HepG2 (cell line): ENCODE measurements at regions not wholly inside any gene's neighbourhood (a gene's known extent, or its start where the extent isn't known, plus 50 kb on each side); places are given as distances from the start of the nearest gene placed in this dataset.

Source experiments
- ATAC-seq: fragments of 200-7000 bp; cut with Tn5 transposase; 3 replicates; pipeline ENCODE4 v1.9.1; 2020; ENCODE audit warnings: mild to moderate bottlenecking, moderate library complexity
- BruUV-seq: library from RNA; stranded (reverse); fragments of 400-500 nt; replicated peaks from 2 replicates; lab custom pipeline; 2021; lab: Mats Ljungman, UMichigan
- CTCF ChIA-PET: fragments of 300-600 bp; formaldehyde crosslinking; extraction: SDS; loops from one replicate; lab custom pipeline; 2021; ENCODE audit warnings: low total read pairs, inconsistent platforms, low intra/inter-chr PET ratio; lab: Yijun Ruan, JAX
- POLR2A ChIA-PET: fragments of 350-600 bp; sonication (Branson Sonifier 250); formaldehyde crosslinking; loops from one replicate; lab custom pipeline; 2020; ENCODE audit warnings: antibody characterized with exemption, inconsistent platforms; lab: Yijun Ruan, JAX
- DNase-seq: peaks from one replicate; pipeline ENCODE4 v3.0.0-alpha.2; 2015; ENCODE audit warnings: low spot score
- FAIRE-seq: peaks from 3 replicates; lab custom pipeline; 2011; peaks lifted over from hg19 to GRCh38; lab: Jason Lieb, UNC
- H2AFZ ChIP-seq: one replicate; pipeline ENCODE4 v1.6.1; 2011; ENCODE audit warnings: low read length, inconsistent platforms
- H3K27ac ChIP-seq: fragments of 300-600 bp; 3 replicates; pipeline ENCODE4 v1.8.0; 2011; ENCODE audit warnings: mixed run types, mild to moderate bottlenecking, mixed read lengths, low read length, inconsistent platforms; ENCODE audit not compliant: insufficient read depth; ENCODE audit errors: extremely low read length
- H3K27me3 ChIP-seq, 2 experiments: fragments of 200-600 bp in 1 of 2; 2 replicates in 1 of 2; 3 replicates in 1 of 2; pipeline versions ENCODE4 v1.6.0 to v1.8.0; 2011; ENCODE audit warnings: low read length in 2 of 2, mild to moderate bottlenecking in 2 of 2, moderate library complexity in 2 of 2, inconsistent platforms in 1 of 2; ENCODE audit not compliant: insufficient read depth in 2 of 2, control insufficient read depth in 1 of 2
- H3K36me3 ChIP-seq, 2 experiments: fragments of 200-600 bp in 1 of 2; replicated peaks in 1 of 2; 2 replicates in 1 of 2; 3 replicates in 1 of 2; pipeline versions ENCODE4 v1.5.1 to v1.8.0; 2011; ENCODE audit warnings: low read length in 2 of 2, inconsistent platforms in 1 of 2; ENCODE audit not compliant: insufficient read depth in 2 of 2, control insufficient read depth in 1 of 2
- H3K4me1 ChIP-seq: 2 replicates; pipeline ENCODE4 v1.5.1; 2012; ENCODE audit warnings: low read length, inconsistent platforms; ENCODE audit not compliant: insufficient read depth
- H3K4me2 ChIP-seq: 2 replicates; pipeline ENCODE4 v1.6.0; 2011; ENCODE audit warnings: low read depth, low read length, inconsistent platforms
- H3K4me3 ChIP-seq, 3 experiments: fragments of 200-600 bp in 1 of 3; sonication (generic), shearing (Covaris generic) in 1 of 3; replicated peaks in 1 of 3; 2 replicates each; pipeline ENCODE4 v1.5.1; 2011 to 2016; ENCODE audit warnings: low read length in 3 of 3, inconsistent platforms in 2 of 3, low read depth in 2 of 3, mild to moderate bottlenecking in 2 of 3, control low read depth in 1 of 3, mixed read lengths in 1 of 3; ENCODE audit not compliant: insufficient read depth in 1 of 3
- H3K79me2 ChIP-seq: one replicate; pipeline ENCODE4 v1.6.1; 2011; ENCODE audit warnings: low read length, inconsistent platforms; ENCODE audit not compliant: insufficient read depth
- H3K9ac ChIP-seq: 2 replicates; pipeline ENCODE4 v1.6.0; 2011; ENCODE audit warnings: mild to moderate bottlenecking, low read depth, low read length, inconsistent platforms; ENCODE audit not compliant: insufficient read depth
- H3K9me3 ChIP-seq: 2 replicates; pipeline ENCODE4 v1.5.1; 2012; ENCODE audit warnings: mild to moderate bottlenecking, low read length
- H4K20me1 ChIP-seq: 2 replicates; pipeline ENCODE4 v1.6.0; 2011; ENCODE audit warnings: inconsistent platforms, mild to moderate bottlenecking, low read length, moderate library complexity; ENCODE audit not compliant: insufficient read depth
- HES4 ChIP-seq: sonication (generic); formaldehyde crosslinking; IDR thresholded peaks from 2 replicates; pipeline ENCODE4 v1.9.0; 2021; ENCODE audit warnings: mild to moderate bottlenecking, missing genetic modification reagents, borderline replicate concordance
- HMGA1 ChIP-seq: sonication (generic); formaldehyde crosslinking; conservative IDR thresholded peaks from 2 replicates; pipeline ENCODE4 v1.4.0; 2020; ENCODE audit warnings: missing genetic modification reagents
- JUN ChIP-seq: sonication (generic); formaldehyde crosslinking; IDR thresholded peaks from 2 replicates; pipeline ENCODE4 v1.4.0; 2020; ENCODE audit warnings: mild to moderate bottlenecking, missing genetic modification reagents
- RFX5 ChIP-seq: IDR thresholded peaks from 2 replicates; pipeline ENCODE4 v1.6.1; 2011; ENCODE audit warnings: low read depth, low read length, improper control_type of control experiment
- RNF2 ChIP-seq: fragments of 450-650 bp; conservative IDR thresholded peaks from 2 replicates; pipeline ENCODE4 v1.6.1; 2016; ENCODE audit warnings: low read depth
- TEAD3 ChIP-seq: optimal IDR thresholded peaks from 2 replicates; pipeline ENCODE3; 2016; ENCODE audit warnings: borderline replicate concordance
- ZFP82 ChIP-seq: sonication (generic); formaldehyde crosslinking; IDR thresholded peaks from 2 replicates; pipeline ENCODE4 v1.5.1; 2020; ENCODE audit warnings: mild to moderate bottlenecking, missing genetic modification reagents, borderline replicate concordance
- ZNF354B ChIP-seq: sonication (generic); formaldehyde crosslinking; IDR thresholded peaks from 2 replicates; pipeline ENCODE4 v1.8.0; 2022; ENCODE audit warnings: mild to moderate bottlenecking, missing genetic modification reagents
- ZNF629 ChIP-seq: sonication (generic); formaldehyde crosslinking; conservative IDR thresholded peaks from 2 replicates; pipeline ENCODE4 v1.5.0; 2020; ENCODE audit warnings: missing genetic modification reagents
- WGBS: methylation state at CpG from one replicate; pipeline ENCODE4 v1.1.6; 2017; ENCODE audit warnings: low lambda C conversion rate; 5-methylcytosine and 5-hydroxymethylcytosine counted together
- in situ Hi-C: cut with HindIII; loops from 2 replicates; pipeline ENCODE4 v1.10.0; 2017; ENCODE audit warnings: low pct_unique_long_range_greater_than_20kb; ENCODE audit not compliant: extremely low pct_ligation_motif_present
- intact Hi-C: fragments of 100-400 bp; cut with micrococcal nuclease; formaldehyde crosslinking; loops from one replicate; pipeline ENCODE4 v1.10.0; 2022; ENCODE audit not compliant: unreplicated experiment
- TF ChIP-seq, protein P1 (sequence below): sonication (generic); formaldehyde crosslinking; IDR thresholded peaks from 2 replicates; pipeline ENCODE4 v1.4.0; 2020; ENCODE audit warnings: mild to moderate bottlenecking, missing genetic modification reagents
- TF ChIP-seq, protein P2 (sequence below): sonication (generic); formaldehyde crosslinking; IDR thresholded peaks from 2 replicates; pipeline ENCODE4 v1.5.0; 2020; ENCODE audit warnings: mild to moderate bottlenecking, missing genetic modification reagents, borderline replicate concordance
- TF ChIP-seq, protein P3 (sequence below): sonication (generic); formaldehyde crosslinking; IDR thresholded peaks from 2 replicates; pipeline ENCODE4 v1.4.0; 2020; ENCODE audit warnings: mild to moderate bottlenecking, missing genetic modification reagents, borderline replicate concordance
- TF ChIP-seq, protein P4 (sequence below): sonication (generic); formaldehyde crosslinking; IDR thresholded peaks from 2 replicates; pipeline ENCODE4 v1.5.1; 2020; ENCODE audit warnings: missing genetic modification reagents, mild to moderate bottlenecking, borderline replicate concordance
- TF ChIP-seq, protein P5 (sequence below): sonication (generic); formaldehyde crosslinking; IDR thresholded peaks from 2 replicates; pipeline ENCODE4 v1.8.1; 2023; ENCODE audit warnings: mild to moderate bottlenecking, missing genetic modification reagents

DNA sequence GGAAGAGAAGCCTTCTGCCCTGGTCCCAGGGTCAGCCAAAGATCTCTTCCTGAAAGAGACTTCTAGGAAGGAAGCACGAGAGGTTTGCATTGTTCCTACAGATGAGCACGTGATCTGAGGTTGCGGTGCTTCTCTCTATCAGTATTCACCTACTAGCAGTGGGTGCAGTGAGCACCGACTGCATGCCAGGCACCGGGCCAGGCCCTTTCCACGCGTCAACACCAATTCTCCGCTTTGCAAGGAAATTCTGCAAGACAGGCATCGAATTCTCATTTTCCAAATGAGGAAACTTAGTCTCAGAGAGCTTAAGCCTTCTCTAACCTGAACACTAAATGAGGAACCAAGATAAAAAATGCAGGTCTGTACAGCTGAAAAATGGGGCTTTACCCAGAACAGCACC, 151.5 kb upstream of the MYCN start:
- intact Hi-C loops, result no loop called here
- H3K27ac ChIP-seq, result no peak overlapping the region
- FAIRE-seq, result no peak
- TF ChIP-seq TEAD3 (CRISPR knock-in tag) (no peak), ZNF354B (CRISPR knock-in tag) (no peak), RNF2 (no peak), RFX5 (no peak), HMGA1 (no peak), HES4 (CRISPR knock-in tag) (no peak), ZFP82 (no peak), ZNF629 (CRISPR knock-in tag) (no peak), JUN (CRISPR knock-in tag) (no peak)
- TF ChIP-seq, protein P1, sequence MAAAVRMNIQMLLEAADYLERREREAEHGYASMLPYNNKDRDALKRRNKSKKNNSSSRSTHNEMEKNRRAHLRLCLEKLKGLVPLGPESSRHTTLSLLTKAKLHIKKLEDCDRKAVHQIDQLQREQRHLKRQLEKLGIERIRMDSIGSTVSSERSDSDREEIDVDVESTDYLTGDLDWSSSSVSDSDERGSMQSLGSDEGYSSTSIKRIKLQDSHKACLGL (CRISPR knock-in tag), result no peak
- TF ChIP-seq, protein P2, sequence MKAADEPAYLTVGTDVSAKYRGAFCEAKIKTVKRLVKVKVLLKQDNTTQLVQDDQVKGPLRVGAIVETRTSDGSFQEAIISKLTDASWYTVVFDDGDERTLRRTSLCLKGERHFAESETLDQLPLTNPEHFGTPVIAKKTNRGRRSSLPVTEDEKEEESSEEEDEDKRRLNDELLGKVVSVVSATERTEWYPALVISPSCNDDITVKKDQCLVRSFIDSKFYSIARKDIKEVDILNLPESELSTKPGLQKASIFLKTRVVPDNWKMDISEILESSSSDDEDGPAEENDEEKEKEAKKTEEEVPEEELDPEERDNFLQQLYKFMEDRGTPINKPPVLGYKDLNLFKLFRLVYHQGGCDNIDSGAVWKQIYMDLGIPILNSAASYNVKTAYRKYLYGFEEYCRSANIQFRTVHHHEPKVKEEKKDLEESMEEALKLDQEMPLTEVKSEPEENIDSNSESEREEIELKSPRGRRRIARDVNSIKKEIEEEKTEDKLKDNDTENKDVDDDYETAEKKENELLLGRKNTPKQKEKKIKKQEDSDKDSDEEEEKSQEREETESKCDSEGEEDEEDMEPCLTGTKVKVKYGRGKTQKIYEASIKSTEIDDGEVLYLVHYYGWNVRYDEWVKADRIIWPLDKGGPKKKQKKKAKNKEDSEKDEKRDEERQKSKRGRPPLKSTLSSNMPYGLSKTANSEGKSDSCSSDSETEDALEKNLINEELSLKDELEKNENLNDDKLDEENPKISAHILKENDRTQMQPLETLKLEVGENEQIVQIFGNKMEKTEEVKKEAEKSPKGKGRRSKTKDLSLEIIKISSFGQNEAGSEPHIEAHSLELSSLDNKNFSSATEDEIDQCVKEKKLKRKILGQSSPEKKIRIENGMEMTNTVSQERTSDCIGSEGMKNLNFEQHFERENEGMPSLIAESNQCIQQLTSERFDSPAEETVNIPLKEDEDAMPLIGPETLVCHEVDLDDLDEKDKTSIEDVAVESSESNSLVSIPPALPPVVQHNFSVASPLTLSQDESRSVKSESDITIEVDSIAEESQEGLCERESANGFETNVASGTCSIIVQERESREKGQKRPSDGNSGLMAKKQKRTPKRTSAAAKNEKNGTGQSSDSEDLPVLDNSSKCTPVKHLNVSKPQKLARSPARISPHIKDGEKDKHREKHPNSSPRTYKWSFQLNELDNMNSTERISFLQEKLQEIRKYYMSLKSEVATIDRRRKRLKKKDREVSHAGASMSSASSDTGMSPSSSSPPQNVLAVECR (CRISPR knock-in tag), result no peak
- TF ChIP-seq, protein P3, sequence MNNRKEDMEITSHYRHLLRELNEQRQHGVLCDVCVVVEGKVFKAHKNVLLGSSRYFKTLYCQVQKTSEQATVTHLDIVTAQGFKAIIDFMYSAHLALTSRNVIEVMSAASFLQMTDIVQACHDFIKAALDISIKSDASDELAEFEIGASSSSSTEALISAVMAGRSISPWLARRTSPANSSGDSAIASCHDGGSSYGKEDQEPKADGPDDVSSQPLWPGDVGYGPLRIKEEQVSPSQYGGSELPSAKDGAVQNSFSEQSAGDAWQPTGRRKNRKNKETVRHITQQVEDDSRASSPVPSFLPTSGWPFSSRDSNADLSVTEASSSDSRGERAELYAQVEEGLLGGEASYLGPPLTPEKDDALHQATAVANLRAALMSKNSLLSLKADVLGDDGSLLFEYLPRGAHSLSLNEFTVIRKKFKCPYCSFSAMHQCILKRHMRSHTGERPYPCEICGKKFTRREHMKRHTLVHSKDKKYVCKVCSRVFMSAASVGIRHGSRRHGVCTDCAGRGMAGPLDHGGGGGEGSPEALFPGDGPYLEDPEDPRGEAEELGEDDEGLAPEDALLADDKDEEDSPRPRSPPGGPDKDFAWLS, result no peak
- TF ChIP-seq, protein P4, sequence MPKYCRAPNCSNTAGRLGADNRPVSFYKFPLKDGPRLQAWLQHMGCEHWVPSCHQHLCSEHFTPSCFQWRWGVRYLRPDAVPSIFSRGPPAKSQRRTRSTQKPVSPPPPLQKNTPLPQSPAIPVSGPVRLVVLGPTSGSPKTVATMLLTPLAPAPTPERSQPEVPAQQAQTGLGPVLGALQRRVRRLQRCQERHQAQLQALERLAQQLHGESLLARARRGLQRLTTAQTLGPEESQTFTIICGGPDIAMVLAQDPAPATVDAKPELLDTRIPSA (CRISPR knock-in tag), result no peak
- TF ChIP-seq, protein P5, sequence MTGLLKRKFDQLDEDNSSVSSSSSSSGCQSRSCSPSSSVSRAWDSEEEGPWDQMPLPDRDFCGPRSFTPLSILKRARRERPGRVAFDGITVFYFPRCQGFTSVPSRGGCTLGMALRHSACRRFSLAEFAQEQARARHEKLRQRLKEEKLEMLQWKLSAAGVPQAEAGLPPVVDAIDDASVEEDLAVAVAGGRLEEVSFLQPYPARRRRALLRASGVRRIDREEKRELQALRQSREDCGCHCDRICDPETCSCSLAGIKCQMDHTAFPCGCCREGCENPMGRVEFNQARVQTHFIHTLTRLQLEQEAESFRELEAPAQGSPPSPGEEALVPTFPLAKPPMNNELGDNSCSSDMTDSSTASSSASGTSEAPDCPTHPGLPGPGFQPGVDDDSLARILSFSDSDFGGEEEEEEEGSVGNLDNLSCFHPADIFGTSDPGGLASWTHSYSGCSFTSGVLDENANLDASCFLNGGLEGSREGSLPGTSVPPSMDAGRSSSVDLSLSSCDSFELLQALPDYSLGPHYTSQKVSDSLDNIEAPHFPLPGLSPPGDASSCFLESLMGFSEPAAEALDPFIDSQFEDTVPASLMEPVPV (CRISPR knock-in tag), result no peak
- TF ChIP-seq, all 625 proteins: peak for 0
- WGBS, result 67% methylated on average over 9 of the region's 9 CpGs
- ChIA-PET CTCF (no interaction called here), POLR2A (no interaction called here)
- Histone ChIP-seq H3K4me3 (no peak overlapping the region), H2AFZ (no peak overlapping the region), H3K27me3 (peaks cover 0 to 34% of the 10 kb centered on the region in 2 experiments; a peak in 3 of 5 replicates), H3K79me2 (no peaks in the 10 kb centered on the region), H3K9me3 (no peaks in the 10 kb centered on the region), H3K4me1 (no peaks in the 10 kb centered on the region), H3K9ac (no peak overlapping the region), H3K4me2 (no peak overlapping the region), H3K36me3 (no peaks in the 10 kb centered on the region), H4K20me1 (no peaks in the 10 kb centered on the region; the same call in none of the 2 replicates)
- DNase-seq (no peak), ATAC-seq (no peak)
- BruUV-seq, result no TSS peak
- in situ Hi-C loops, result no loop called here
